Tibial artery (tissue), 4 donors: ENCODE measurements at regions not wholly inside any gene's neighbourhood (a gene's known extent, or its start where the extent isn't known, plus 50 kb on each side); places are given as distances from the start of the nearest gene placed in this dataset.

Source experiments
- DNase-seq, 2 donors: peaks; one replicate each; pipeline ENCODE4 v3.0.0-alpha.2; 2019
- H3K27ac ChIP-seq, 2 donors: fragments of 200-600 bp; sonication (generic) in 1 of 2; 1 replicate in 1 of 2; 2 replicates in 1 of 2; pipeline ENCODE4 v1.5.1; 2018 to 2019; ENCODE audit warnings: mild to moderate bottlenecking in 1 of 2
- H3K27me3 ChIP-seq, 2 donors: fragments of 200-600 bp; sonication (generic) in 1 of 2; one replicate each; pipeline versions ENCODE4 v1.5.1 to v1.6.0; 2016 to 2019
- H3K36me3 ChIP-seq, 3 donors: fragments of 200-600 bp; sonication (generic) in 2 of 3; one replicate each; pipeline ENCODE4 v1.5.1; 2016 to 2019; ENCODE audit warnings: mild to moderate bottlenecking in 2 of 3
- H3K4me1 ChIP-seq, 4 donors: fragments of 200-600 bp; sonication (generic) in 2 of 4; 1 replicate in 3 of 4; 2 replicates in 1 of 4; pipeline ENCODE4 v1.5.1; 2016 to 2019
- H3K4me3 ChIP-seq, 2 donors: fragments of 200-600 bp; sonication (generic) in 1 of 2; 1 replicate in 1 of 2; 2 replicates in 1 of 2; pipeline ENCODE4 v1.5.1; 2018 to 2019; ENCODE audit warnings: mild to moderate bottlenecking in 2 of 2
- H3K9me3 ChIP-seq, 3 donors: fragments of 200-600 bp; sonication (generic) in 1 of 3; one replicate each; pipeline ENCODE4 v1.5.1; 2016 to 2019
- CTCF ChIP-seq, 2 experiments: fragments of 200-600 bp in 1 of 2; fragments of 450-650 bp in 1 of 2; IDR thresholded peaks; one replicate each; pipeline ENCODE4 v1.5.1; 2017 to 2019; ENCODE audit warnings: antibody characterized with exemption in 2 of 2, mild to moderate bottlenecking in 1 of 2, moderate library complexity in 1 of 2
- intact Hi-C: fragments of 100-400 bp; cut with DNase I; formaldehyde crosslinking; loops from one replicate; pipeline ENCODE4 v1.15.0; 2023; ENCODE audit warnings: low total_unique reads

GRCh38 chr18:10194592-10194991, 259.8 kb upstream of the APCDD1 start:
- H3K27me3 ChIP-seq, result no peaks in the 10 kb centered on the region
- H3K4me3 ChIP-seq, result no peak overlapping the region
- intact Hi-C loops, result no loop called here
- TF ChIP-seq CTCF (IDR thresholded peaks at IDR 0.05), result no peak
- H3K4me1 ChIP-seq, result no peaks in the 10 kb centered on the region
- DNase-seq, result no peak
- no peaks in the 10 kb centered on the region for H3K9me3 ChIP-seq
- no peaks in the 10 kb centered on the region for H3K36me3 ChIP-seq
- no peak overlapping the region for H3K27ac ChIP-seq

- no peaks in the 10 kb centered on the region for H3K27me3 ChIP-seq
- H3K4me1 ChIP-seq, result no peaks in the 10 kb centered on the region
- no peaks in the 10 kb centered on the region for H3K36me3 ChIP-seq
- TF ChIP-seq CTCF (IDR thresholded peaks at IDR 0.05), result no peak
- no peak overlapping the region for H3K27ac ChIP-seq
- no peak for DNase-seq
- H3K4me3 ChIP-seq, result no peak overlapping the region
- intact Hi-C loops, result no loop called here
- H3K9me3 ChIP-seq, result no peaks in the 10 kb centered on the region
Observed at GRCh38 chr18:10195529-10195928, 258.9 kb upstream of the APCDD1 start.

DNA sequence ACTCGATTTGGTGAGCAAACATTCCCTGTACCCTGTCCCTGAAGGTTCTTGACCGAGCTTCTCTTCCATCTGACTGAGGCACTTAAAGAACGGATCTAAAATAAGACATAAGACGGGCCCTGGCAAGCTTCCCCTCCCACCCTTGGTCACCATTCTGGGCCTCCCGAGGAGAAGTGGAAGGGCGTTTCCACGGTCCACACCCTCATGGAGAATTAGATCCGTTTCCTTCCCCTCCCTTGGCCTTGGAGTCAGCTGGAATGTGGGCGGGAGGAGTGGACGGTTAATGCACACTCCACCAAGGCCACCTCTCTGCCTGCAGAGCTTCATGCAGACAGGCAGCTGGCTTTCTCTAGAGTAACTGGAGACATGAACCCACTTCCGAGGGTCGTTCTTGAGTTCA, 257.3 kb upstream of the APCDD1 start:
- DNase-seq, result no peak
- TF ChIP-seq CTCF (IDR thresholded peaks at IDR 0.05), result no peak
- Histone ChIP-seq H3K4me1 (no peaks in the 10 kb centered on the region), H3K27ac (no peak overlapping the region), H3K27me3 (no peaks in the 10 kb centered on the region), H3K4me3 (no peak overlapping the region), H3K9me3 (no peaks in the 10 kb centered on the region), H3K36me3 (no peaks in the 10 kb centered on the region)
- intact Hi-C loops, result no loop called here

DNA sequence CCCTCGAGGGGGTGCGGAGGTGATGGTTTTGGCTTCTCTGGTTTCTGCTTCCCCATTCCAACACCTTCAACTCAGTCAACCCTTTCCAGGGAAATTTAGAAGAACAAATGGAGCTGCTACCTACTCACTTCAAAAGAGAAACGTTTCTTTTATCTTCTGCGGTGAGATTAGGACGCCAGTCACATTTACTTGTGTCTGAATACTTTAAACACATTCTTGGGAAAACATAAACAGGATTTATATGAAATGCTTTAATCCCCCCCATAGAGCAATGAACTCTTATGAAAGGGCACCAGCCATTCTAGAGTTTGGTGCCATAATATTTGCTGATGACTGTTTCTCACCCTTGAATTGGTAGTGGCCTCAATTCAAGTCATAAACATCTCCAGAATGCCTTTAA, 253.2 kb upstream of the APCDD1 start:
- H3K4me1 ChIP-seq, result no peaks in the 10 kb centered on the region
- no peak for DNase-seq
- H3K27ac ChIP-seq, result no peak overlapping the region
- no peak for TF ChIP-seq CTCF (IDR thresholded peaks at IDR 0.05)
- H3K9me3 ChIP-seq, result no peaks in the 10 kb centered on the region
- H3K36me3 ChIP-seq, result no peaks in the 10 kb centered on the region
- intact Hi-C loops, result no loop called here
- H3K27me3 ChIP-seq, result no peaks in the 10 kb centered on the region
- no peak overlapping the region for H3K4me3 ChIP-seq

DNA sequence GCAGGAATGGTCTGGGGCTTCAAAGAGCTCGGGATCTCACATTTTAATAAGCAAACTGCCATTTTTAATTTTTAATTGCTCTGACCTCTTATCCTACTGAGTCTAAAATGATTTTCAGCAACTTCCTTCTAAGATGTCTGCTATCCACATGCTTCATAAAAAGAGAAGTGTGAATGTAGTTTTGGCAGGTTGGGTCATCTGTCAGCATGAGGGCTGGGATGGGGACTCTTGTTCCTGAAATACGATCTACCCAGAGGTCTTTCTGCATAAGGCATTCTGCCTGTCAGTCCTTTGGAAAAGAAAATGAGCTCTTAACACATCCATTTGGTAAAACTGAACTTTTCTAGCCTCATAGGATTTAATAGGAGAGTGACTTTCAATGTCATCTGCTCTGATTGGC, 252.8 kb upstream of the APCDD1 start:
- no peak for DNase-seq
- no peak overlapping the region for H3K27ac ChIP-seq
- H3K27me3 ChIP-seq, result no peaks in the 10 kb centered on the region
- no peak overlapping the region for H3K4me3 ChIP-seq
- TF ChIP-seq CTCF (IDR thresholded peaks at IDR 0.05), result no peak
- intact Hi-C loops, result no loop called here
- H3K4me1 ChIP-seq, result no peaks in the 10 kb centered on the region
- no peaks in the 10 kb centered on the region for H3K36me3 ChIP-seq
- H3K9me3 ChIP-seq, result no peaks in the 10 kb centered on the region

- Histone ChIP-seq H3K9me3 (no peaks in the 10 kb centered on the region), H3K27ac (no peak overlapping the region), H3K4me3 (no peak overlapping the region), H3K4me1 (peaks cover 0 to 5% (median 0%) of the 10 kb centered on the region in 4 donors), H3K36me3 (no peaks in the 10 kb centered on the region), H3K27me3 (no peaks in the 10 kb centered on the region)
- intact Hi-C loops, result no loop called here
- no peak for TF ChIP-seq CTCF (IDR thresholded peaks at IDR 0.05)
- no peak for DNase-seq
Observed at GRCh38 chr18:10202845-10203321, 251.6 kb upstream of the APCDD1 start.
